Peyer's patch (tissue), 4 donors: ENCODE measurements at regions not wholly inside any gene's neighbourhood (a gene's known extent, or its start where the extent isn't known, plus 50 kb on each side); places are given as distances from the start of the nearest gene placed in this dataset.

Source experiments
- DNase-seq, 3 donors: peaks; one replicate each; pipeline ENCODE4 v3.0.0-alpha.2; 2017 to 2019
- H3K27ac ChIP-seq, 4 donors: fragments of 200-600 bp; sonication (generic); one replicate each; pipeline ENCODE4 v1.5.1; 2016 to 2019
- H3K27me3 ChIP-seq, 2 donors: fragments of 200-600 bp; sonication (generic); one replicate each; pipeline ENCODE4 v1.5.1; 2019
- H3K36me3 ChIP-seq, 3 donors: fragments of 200-600 bp; sonication (generic); one replicate each; pipeline ENCODE4 v1.5.1; 2016 to 2019
- H3K4me1 ChIP-seq, 4 donors: fragments of 200-600 bp; sonication (generic); one replicate each; pipeline ENCODE4 v1.5.1; 2016 to 2019
- H3K4me3 ChIP-seq, 4 donors: fragments of 200-600 bp; sonication (generic); 1 replicate in 3 of 4; 2 replicates in 1 of 4; pipeline ENCODE4 v1.5.1; 2016 to 2019; ENCODE audit warnings: mild to moderate bottlenecking in 1 of 4
- H3K9me3 ChIP-seq, 4 donors: fragments of 200-600 bp; sonication (generic); one replicate each; pipeline ENCODE4 v1.5.1; 2016 to 2019; ENCODE audit warnings: mild to moderate bottlenecking in 1 of 4
- CTCF ChIP-seq, 6 experiments: fragments of 450-650 bp in 4 of 6; fragments of 200-600 bp in 2 of 6; sonication (generic) in 1 of 6; IDR thresholded peaks; one replicate each; pipeline ENCODE4 v1.5.1; 2017 to 2019; ENCODE audit warnings: antibody characterized with exemption in 6 of 6, mild to moderate bottlenecking in 3 of 6, moderate library complexity in 1 of 6
- POLR2A ChIP-seq, 2 donors: fragments of 450-650 bp; IDR thresholded peaks; one replicate each; pipeline ENCODE4 v1.5.1; 2017; ENCODE audit warnings: antibody characterized with exemption in 2 of 2, mild to moderate bottlenecking in 2 of 2, moderate library complexity in 2 of 2

- H3K27me3 ChIP-seq, result no peaks in the 10 kb centered on the region
- H3K4me3 ChIP-seq, result no peak overlapping the region
- no peak for DNase-seq
- no peaks in the 10 kb centered on the region for H3K4me1 ChIP-seq
- no peaks in the 10 kb centered on the region for H3K9me3 ChIP-seq
- no peak for TF ChIP-seq CTCF (IDR thresholded peaks at IDR 0.05)
- TF ChIP-seq POLR2A (IDR thresholded peaks at IDR 0.05), result no peak
- no peaks in the 10 kb centered on the region for H3K36me3 ChIP-seq
- H3K27ac ChIP-seq, result no peak overlapping the region
These were observed 467.6 kb downstream of the CDH2 start for GRCh38 chr18:27709344-27709743.

GRCh38 chr18:27707201-27707600 is 469.7 kb downstream of the CDH2 start:
- DNase-seq, result no peak

GRCh38 chr18:27704736-27705361 is 472.1 kb downstream of the CDH2 start:
- no peaks in the 10 kb centered on the region for H3K27me3 ChIP-seq
- H3K9me3 ChIP-seq, result no peaks in the 10 kb centered on the region

More at GRCh38 chr18:27707201-27707600, 469.7 kb downstream of the CDH2 start:
- no peak for TF ChIP-seq POLR2A (IDR thresholded peaks at IDR 0.05)
- no peaks in the 10 kb centered on the region for H3K4me1 ChIP-seq
- H3K27me3 ChIP-seq, result no peaks in the 10 kb centered on the region
- H3K4me3 ChIP-seq, result no peak overlapping the region
- H3K27ac ChIP-seq, result no peak overlapping the region
- H3K36me3 ChIP-seq, result no peaks in the 10 kb centered on the region
- H3K9me3 ChIP-seq, result no peaks in the 10 kb centered on the region

GRCh38 chr18:27699137-27699536 is 477.8 kb downstream of the CDH2 start:
- DNase-seq, result no peak
- no peaks in the 10 kb centered on the region for H3K36me3 ChIP-seq
- H3K4me3 ChIP-seq, result no peak overlapping the region
- TF ChIP-seq POLR2A (IDR thresholded peaks at IDR 0.05), result no peak
- no peak for TF ChIP-seq CTCF (IDR thresholded peaks at IDR 0.05)
- no peaks in the 10 kb centered on the region for H3K4me1 ChIP-seq
- no peak overlapping the region for H3K27ac ChIP-seq
- H3K9me3 ChIP-seq, result no peaks in the 10 kb centered on the region
- H3K27me3 ChIP-seq, result no peaks in the 10 kb centered on the region

More at GRCh38 chr18:27704736-27705361, 472.1 kb downstream of the CDH2 start:
- no peaks in the 10 kb centered on the region for H3K4me1 ChIP-seq
- TF ChIP-seq POLR2A (IDR thresholded peaks at IDR 0.05) (no peak), CTCF (IDR thresholded peaks at IDR 0.05) (no peak)
- H3K27ac ChIP-seq, result no peak overlapping the region
- no peaks in the 10 kb centered on the region for H3K36me3 ChIP-seq
- no peak for DNase-seq
- no peak overlapping the region for H3K4me3 ChIP-seq

- Histone ChIP-seq H3K4me3 (no peak overlapping the region), H3K36me3 (no peaks in the 10 kb centered on the region), H3K4me1 (no peaks in the 10 kb centered on the region), H3K9me3 (no peaks in the 10 kb centered on the region), H3K27me3 (no peaks in the 10 kb centered on the region), H3K27ac (no peak overlapping the region)
- DNase-seq, result no peak
- TF ChIP-seq CTCF (IDR thresholded peaks at IDR 0.05), result no peak
- no peak for TF ChIP-seq POLR2A (IDR thresholded peaks at IDR 0.05)
These were observed 480.8 kb downstream of the CDH2 start for GRCh38 chr18:27696148-27696547.

GRCh38 chr18:27695503-27695902 is 481.4 kb downstream of the CDH2 start:
- H3K27ac ChIP-seq, result no peak overlapping the region
- DNase-seq, result no peak
- no peak overlapping the region for H3K4me3 ChIP-seq
- no peaks in the 10 kb centered on the region for H3K9me3 ChIP-seq
- no peaks in the 10 kb centered on the region for H3K4me1 ChIP-seq
- no peak for TF ChIP-seq POLR2A (IDR thresholded peaks at IDR 0.05)
- no peak for TF ChIP-seq CTCF (IDR thresholded peaks at IDR 0.05)
- no peaks in the 10 kb centered on the region for H3K27me3 ChIP-seq
- no peaks in the 10 kb centered on the region for H3K36me3 ChIP-seq
